ENCODE measurements at regions not wholly inside any gene's neighbourhood (a gene's known extent, or its start where the extent isn't known, plus 50 kb on each side); places are given as distances from the start of the nearest gene placed in this dataset.

DNA sequence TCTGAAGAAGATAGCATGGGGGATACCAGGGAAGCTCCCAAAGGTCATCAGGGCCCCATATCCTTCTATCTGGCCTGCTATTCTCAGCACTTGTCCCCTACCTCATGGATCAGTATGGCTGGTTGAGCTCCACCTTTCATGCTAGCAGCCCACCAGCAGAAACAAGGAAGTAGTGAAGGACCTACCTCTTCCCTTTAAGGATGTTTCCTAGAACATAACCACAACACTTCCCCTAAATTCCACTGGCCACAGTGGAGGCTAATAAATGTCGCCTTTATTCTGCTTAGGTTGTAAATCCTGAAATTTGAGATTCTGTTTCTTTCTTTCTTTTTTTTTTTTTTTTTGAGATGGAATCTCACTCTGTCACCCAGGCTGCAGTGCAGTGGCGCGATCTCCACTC, 128.6 kb upstream of the PARP11 start:
- Histone ChIP-seq H3K27me3 (replicated peaks in 1 of 2; ENCODE audit: control insufficient read depth in 2 of 2, insufficient read depth in 2 of 2, low read length in 1 of 2) (peaks cover 0 to 10% of the 10 kb centered on the region in 2 experiments; a peak in 3 of 4 replicates), H3K4me1 (ENCODE audit: control insufficient read depth, insufficient read depth, low read length) (no peaks in the 10 kb centered on the region), H2AFZ (ENCODE audit: control insufficient read depth, low read depth, low read length) (no peak overlapping the region), H3K4me3 (no peak overlapping the region), H3K36me3 (ENCODE audit: control insufficient read depth in 2 of 2, insufficient read depth in 2 of 2, low read length in 1 of 2) (no peaks in the 10 kb centered on the region), H3K79me2 (ENCODE audit: control insufficient read depth, insufficient read depth, low read length) (no peaks in the 10 kb centered on the region), H3K9me3 (replicated peaks; ENCODE audit: control insufficient read depth, insufficient read depth, low read length) (no peaks in the 10 kb centered on the region; the same call in 1 of the 3 replicates), H3K27ac (ENCODE audit: control insufficient read depth, insufficient read depth) (no peak overlapping the region), H3K4me2 (ENCODE audit: control insufficient read depth, insufficient read depth) (no peak overlapping the region), H3K9ac (ENCODE audit: control insufficient read depth, insufficient read depth, low read length) (no peak overlapping the region), H4K20me1 (ENCODE audit: control insufficient read depth, insufficient read depth) (no peaks in the 10 kb centered on the region)
- in situ Hi-C loops (cut with MboI) = no loop called here
- WGBS (ENCODE audit: insufficient coverage, insufficient replicate concordance, low lambda C conversion rate, missing lambda C conversion rate) = 21% methylated on average over 1 of the region's 3 CpGs
- ChIA-PET POLR2A (no interaction called here), RAD21 (ENCODE audit: unreplicated experiment) (no interaction called here), CTCF (interaction anchor here (1.4 kb wide), 1 partner anchor 40 kb away, joined by 3 read pairs; no protein-coding TSS in a partner anchor), SMC1A (ENCODE audit: uncharacterized antibody, unreplicated experiment) (interaction anchor here (11.2 kb wide), 1 partner anchor 276 kb away, joined by 91 read pairs; no protein-coding TSS in a partner anchor)
- intact Hi-C loops (cut with micrococcal nuclease; ENCODE audit: unreplicated experiment) = no loop called here
- ATAC-seq (no peak), FAIRE-seq (no peak), DNase-seq (ENCODE audit: low read depth, low spot score) (no peak)
- TF ChIP-seq RUNX3 (IDR thresholded peaks at IDR 0.05; ENCODE audit: low read length) (no peak), FOXK2 (IDR thresholded peaks at IDR 0.05) (no peak), POLR2AphosphoS2 (IDR thresholded peaks at IDR 0.05; ENCODE audit: low read depth, low read length) (no peak), CBX5 (IDR thresholded peaks at IDR 0.05; ENCODE audit: low read depth) (no peak), ZZZ3 (IDR thresholded peaks at IDR 0.05; ENCODE audit: control insufficient read depth, insufficient read length, low read depth) (no peak), NRF1 (conservative IDR thresholded peaks at IDR 0.05; ENCODE audit: low read depth, low read length) (no peak), FOS (IDR thresholded peaks at IDR 0.05; ENCODE audit: borderline replicate concordance, extremely low read depth, insufficient read length) (no peak), SUZ12 (IDR thresholded peaks at IDR 0.05; ENCODE audit: unreplicated experiment) (no peak), SMAD5 (IDR thresholded peaks at IDR 0.05; ENCODE audit: low read depth) (no peak), RFX5 (IDR thresholded peaks at IDR 0.05; ENCODE audit: low read depth, low read length) (no peak), SPI1 (IDR thresholded peaks at IDR 0.05; ENCODE audit: borderline replicate concordance, insufficient read depth, low read depth, low read length) (no peak), E2F4 (IDR thresholded peaks at IDR 0.05; ENCODE audit: low read depth, low read length) (no peak)
- TF ChIP-seq, protein P1, sequence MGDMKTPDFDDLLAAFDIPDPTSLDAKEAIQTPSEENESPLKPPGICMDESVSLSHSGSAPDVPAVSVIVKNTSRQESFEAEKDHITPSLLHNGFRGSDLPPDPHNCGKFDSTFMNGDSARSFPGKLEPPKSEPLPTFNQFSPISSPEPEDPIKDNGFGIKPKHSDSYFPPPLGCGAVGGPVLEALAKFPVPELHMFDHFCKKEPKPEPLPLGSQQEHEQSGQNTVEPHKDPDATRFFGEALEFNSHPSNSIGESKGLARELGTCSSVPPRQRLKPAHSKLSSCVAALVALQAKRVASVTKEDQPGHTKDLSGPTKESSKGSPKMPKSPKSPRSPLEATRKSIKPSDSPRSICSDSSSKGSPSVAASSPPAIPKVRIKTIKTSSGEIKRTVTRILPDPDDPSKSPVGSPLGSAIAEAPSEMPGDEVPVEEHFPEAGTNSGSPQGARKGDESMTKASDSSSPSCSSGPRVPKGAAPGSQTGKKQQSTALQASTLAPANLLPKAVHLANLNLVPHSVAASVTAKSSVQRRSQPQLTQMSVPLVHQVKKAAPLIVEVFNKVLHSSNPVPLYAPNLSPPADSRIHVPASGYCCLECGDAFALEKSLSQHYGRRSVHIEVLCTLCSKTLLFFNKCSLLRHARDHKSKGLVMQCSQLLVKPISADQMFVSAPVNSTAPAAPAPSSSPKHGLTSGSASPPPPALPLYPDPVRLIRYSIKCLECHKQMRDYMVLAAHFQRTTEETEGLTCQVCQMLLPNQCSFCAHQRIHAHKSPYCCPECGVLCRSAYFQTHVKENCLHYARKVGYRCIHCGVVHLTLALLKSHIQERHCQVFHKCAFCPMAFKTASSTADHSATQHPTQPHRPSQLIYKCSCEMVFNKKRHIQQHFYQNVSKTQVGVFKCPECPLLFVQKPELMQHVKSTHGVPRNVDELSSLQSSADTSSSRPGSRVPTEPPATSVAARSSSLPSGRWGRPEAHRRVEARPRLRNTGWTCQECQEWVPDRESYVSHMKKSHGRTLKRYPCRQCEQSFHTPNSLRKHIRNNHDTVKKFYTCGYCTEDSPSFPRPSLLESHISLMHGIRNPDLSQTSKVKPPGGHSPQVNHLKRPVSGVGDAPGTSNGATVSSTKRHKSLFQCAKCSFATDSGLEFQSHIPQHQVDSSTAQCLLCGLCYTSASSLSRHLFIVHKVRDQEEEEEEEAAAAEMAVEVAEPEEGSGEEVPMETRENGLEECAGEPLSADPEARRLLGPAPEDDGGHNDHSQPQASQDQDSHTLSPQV (IDR thresholded peaks at IDR 0.05) = no peak
- BruUV-seq (replicated peaks) = no TSS peak
